Activated CD8-positive, alpha-beta T cell treated with anti-CD3 and anti-CD28 coated beads for 36 hours (primary cell): ENCODE measurements at regions not wholly inside any gene's neighbourhood (a gene's known extent, or its start where the extent isn't known, plus 50 kb on each side); places are given as distances from the start of the nearest gene placed in this dataset.

Experiments
- ATAC-seq: fragments of 200-7000 bp; cut with Tn5 transposase; one replicate; pipeline ENCODE4 v1.10.0; 2021; ENCODE audit warnings: mild to moderate bottlenecking, moderate library complexity
- CTCF ChIA-PET: fragments of 350-600 bp; sonication (Branson Sonifier 250); formaldehyde crosslinking; loops from one replicate; lab custom pipeline; 2021; ENCODE audit warnings: antibody characterized with exemption; lab: Charles Lee
- POLR2A ChIA-PET: fragments of 350-600 bp; sonication (Branson Sonifier 250); formaldehyde crosslinking; loops from one replicate; lab custom pipeline; 2021; ENCODE audit warnings: antibody characterized with exemption; lab: Charles Lee
- DNase-seq: peaks from one replicate; pipeline ENCODE4 v3.0.0-alpha.2; 2020
- H3K27ac Mint-ChIP-seq: one replicate; pipeline ENCODE4 v1.8.0; 2021; ENCODE audit warnings: mild to moderate bottlenecking, mixed read lengths
- H3K27me3 Mint-ChIP-seq: one replicate; pipeline ENCODE4 v1.8.0; 2021; ENCODE audit warnings: mixed read lengths
- H3K36me3 Mint-ChIP-seq: one replicate; pipeline ENCODE4 v1.8.0; 2021; ENCODE audit warnings: low read depth, mixed read lengths
- H3K4me1 Mint-ChIP-seq: one replicate; pipeline ENCODE4 v1.8.0; 2021; ENCODE audit warnings: low read depth, mixed read lengths
- H3K4me3 Mint-ChIP-seq: one replicate; pipeline ENCODE4 v1.8.0; 2021; ENCODE audit warnings: mild to moderate bottlenecking, moderate library complexity, mixed read lengths
- H3K9me3 Mint-ChIP-seq: one replicate; pipeline ENCODE4 v1.8.0; 2021; ENCODE audit warnings: mixed read lengths
- CTCF ChIP-seq: fragments of 200-600 bp; IDR thresholded peaks from one replicate; pipeline ENCODE4 v1.8.0; 2022; ENCODE audit warnings: antibody characterized with exemption, mild to moderate bottlenecking
- intact Hi-C: fragments of 100-400 bp; cut with micrococcal nuclease; formaldehyde crosslinking; loops from one replicate; pipeline ENCODE4 v1.10.0; 2022

GRCh38 chr1:83776913-83777757 lies 221.8 kb downstream of the TTLL7 start:
- DNase-seq (no peak), ATAC-seq (no peak)
- Mint-ChIP-seq H3K4me1 (no peaks in the 10 kb centered on the region), H3K27me3 (no peaks in the 10 kb centered on the region), H3K4me3 (no peak overlapping the region), H3K27ac (no peak overlapping the region), H3K9me3 (no peaks in the 10 kb centered on the region), H3K36me3 (peaks cover under 1% of the 10 kb centered on the region)
- CTCF ChIA-PET, result interaction anchor here (1.3 kb wide), 1 partner anchor 15 kb away, joined by 3 read pairs; no protein-coding TSS in a partner anchor
- TF ChIP-seq CTCF, result no peak
- POLR2A ChIA-PET, result no interaction called here
- intact Hi-C loops, result no loop called here

DNA sequence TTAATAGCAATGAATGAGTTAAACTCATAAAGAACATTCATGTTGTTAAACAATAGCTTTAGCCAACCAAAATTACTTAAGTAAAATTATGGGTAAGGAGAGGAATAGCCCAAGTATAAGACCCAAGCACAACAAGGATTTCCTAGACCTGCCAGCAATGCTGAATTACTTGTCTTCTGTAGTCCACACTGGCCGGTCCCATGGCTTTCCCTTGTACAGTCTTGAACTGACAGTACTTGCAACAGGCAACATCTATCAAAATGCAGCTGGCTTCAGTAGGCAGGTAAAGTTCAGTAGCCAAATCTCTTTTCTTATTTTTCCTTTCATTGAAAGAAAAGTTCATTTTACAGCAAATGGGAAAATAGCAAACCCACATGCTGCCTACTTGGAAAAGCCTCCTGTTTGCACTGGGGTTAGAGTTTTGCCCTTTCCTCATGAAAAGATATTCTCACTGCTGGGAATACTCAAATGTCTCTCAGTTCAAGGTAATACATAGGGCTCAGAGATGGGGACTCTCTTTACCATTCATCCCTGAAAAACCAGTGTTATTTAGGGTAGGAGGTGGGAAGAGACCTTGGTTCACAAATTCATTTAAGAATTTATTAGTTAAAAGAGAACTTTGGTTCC lies 222.8 kb downstream of the TTLL7 start:
- H3K27me3 Mint-ChIP-seq, result no peaks in the 10 kb centered on the region
- TF ChIP-seq CTCF, result no peak
- no peaks in the 10 kb centered on the region for H3K4me1 Mint-ChIP-seq
- DNase-seq (no peak), ATAC-seq (no peak)
- H3K27ac Mint-ChIP-seq, result no peak overlapping the region
- no peaks in the 10 kb centered on the region for H3K36me3 Mint-ChIP-seq
- intact Hi-C loops, result no loop called here
- POLR2A ChIA-PET, result no interaction called here
- H3K4me3 Mint-ChIP-seq, result no peak overlapping the region
- no peaks in the 10 kb centered on the region for H3K9me3 Mint-ChIP-seq
- CTCF ChIA-PET, result no interaction called here

GRCh38 chr1:83773059-83773458 lies 225.9 kb downstream of the TTLL7 start:
- Mint-ChIP-seq H3K27ac (no peak overlapping the region), H3K4me3 (no peak overlapping the region), H3K27me3 (no peaks in the 10 kb centered on the region), H3K36me3 (no peaks in the 10 kb centered on the region), H3K4me1 (peaks cover 7% of the 10 kb centered on the region), H3K9me3 (no peaks in the 10 kb centered on the region)
- intact Hi-C loops, result no loop called here
- ChIA-PET POLR2A (no interaction called here), CTCF (no interaction called here)
- DNase-seq (no peak), ATAC-seq (no peak)
- TF ChIP-seq CTCF, result no peak

DNA sequence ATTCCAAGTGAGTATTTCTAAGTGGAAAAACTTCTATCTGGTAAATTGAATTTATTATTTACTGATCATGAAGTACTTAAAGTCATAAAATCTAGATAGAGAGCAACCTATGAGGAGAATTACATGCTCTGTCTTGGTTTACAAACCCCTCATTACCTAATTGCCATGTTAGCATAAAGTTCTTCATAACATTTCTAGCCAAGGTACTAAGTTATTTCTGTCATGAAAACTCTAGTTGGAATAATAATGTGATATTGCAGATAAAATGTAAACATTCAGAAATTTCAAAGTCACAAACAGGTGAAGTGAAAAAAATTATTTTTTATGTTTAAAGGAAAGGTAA lies 228.6 kb downstream of the TTLL7 start:
- DNase-seq (no peak), ATAC-seq (no peak)
- Mint-ChIP-seq H3K4me3 (no peak overlapping the region), H3K4me1 (peaks cover 7% of the 10 kb centered on the region), H3K27ac (no peak overlapping the region), H3K36me3 (no peaks in the 10 kb centered on the region), H3K27me3 (no peaks in the 10 kb centered on the region), H3K9me3 (no peaks in the 10 kb centered on the region)
- intact Hi-C loops, result no loop called here
- ChIA-PET POLR2A (no interaction called here), CTCF (no interaction called here)
- no peak for TF ChIP-seq CTCF

DNA sequence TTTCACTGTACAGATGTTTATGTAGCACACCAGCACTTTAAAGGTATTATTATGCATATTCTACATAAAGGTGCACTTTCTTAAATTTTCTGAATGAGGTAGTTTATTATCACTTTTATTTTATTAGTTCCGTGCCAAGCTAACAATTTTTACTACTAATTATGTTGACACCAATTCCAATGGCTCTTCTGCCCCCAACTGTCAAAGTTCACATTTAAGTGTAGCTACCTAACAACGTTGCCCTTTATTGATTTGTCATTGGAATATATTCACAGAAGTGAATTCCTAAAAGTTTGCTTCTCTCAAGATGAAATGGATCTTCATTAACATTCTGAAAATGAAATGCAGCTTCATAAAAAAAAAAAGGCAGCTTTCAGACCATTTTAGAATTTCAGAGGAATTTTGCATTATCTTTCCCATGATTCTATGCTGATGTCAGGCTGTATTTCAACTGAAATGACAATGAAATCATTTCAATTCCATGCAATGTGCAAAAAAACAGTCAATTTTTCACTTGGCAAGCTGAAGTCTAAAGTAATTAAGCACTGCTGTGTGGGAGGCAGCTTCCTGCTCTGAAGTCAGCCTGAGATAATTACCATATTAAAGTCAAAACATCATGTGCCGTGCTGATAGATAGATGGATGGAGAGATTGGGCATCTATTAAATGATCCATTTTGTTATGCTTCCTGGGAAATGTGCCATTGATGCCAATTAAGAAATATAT lies 229.2 kb downstream of the TTLL7 start:
- Mint-ChIP-seq H3K4me1 (peaks cover 7% of the 10 kb centered on the region), H3K4me3 (no peak overlapping the region), H3K27ac (no peak overlapping the region), H3K27me3 (no peaks in the 10 kb centered on the region), H3K9me3 (no peaks in the 10 kb centered on the region), H3K36me3 (no peaks in the 10 kb centered on the region)
- DNase-seq (peak; percentile 3), ATAC-seq (no peak)
- ChIA-PET POLR2A (no interaction called here), CTCF (interaction anchor here (0.8 kb wide), 1 partner anchor 11 kb away, joined by 3 read pairs; no protein-coding TSS in a partner anchor)
- TF ChIP-seq CTCF, result no peak
- intact Hi-C loops, result no loop called here
